Spinal cord (tissue), 9 donors: ENCODE measurements at regions not wholly inside any gene's neighbourhood (a gene's known extent, or its start where the extent isn't known, plus 50 kb on each side); places are given as distances from the start of the nearest gene placed in this dataset.
A peak's percentile ranks its signal among the peaks of the same experiment; 100 is the strongest.

Experiments used
- DNase-seq, 6 donors: peaks; one replicate each; pipeline versions ENCODE4 v3.0.0 to v3.0.0-alpha.2; 2013 to 2015; ENCODE audit warnings: low spot score in 6 of 6, low read depth in 4 of 6
- H3K27ac ChIP-seq: one replicate; pipeline ENCODE4 v1.5.1; 2013; ENCODE audit warnings: low read depth, low read length, control low read depth
- H3K27me3 ChIP-seq: one replicate; pipeline ENCODE4 v1.6.1; 2013; ENCODE audit warnings: low read length; ENCODE audit not compliant: control insufficient read depth, insufficient read depth
- H3K36me3 ChIP-seq: one replicate; pipeline ENCODE4 v1.6.1; 2013; ENCODE audit warnings: low read length; ENCODE audit not compliant: control insufficient read depth, insufficient read depth
- H3K4me1 ChIP-seq: one replicate; pipeline ENCODE4 v1.6.1; 2013; ENCODE audit warnings: low read length; ENCODE audit not compliant: control insufficient read depth, insufficient read depth
- H3K4me3 ChIP-seq: one replicate; pipeline ENCODE4 v1.5.1; 2013; ENCODE audit warnings: low read depth, low read length, control low read depth
- H3K9me3 ChIP-seq: one replicate; pipeline ENCODE4 v1.6.1; 2013; ENCODE audit warnings: low read length; ENCODE audit not compliant: control insufficient read depth, insufficient read depth
- WGBS: methylation state at CpG from one replicate; pipeline ENCODE4 v1.1.5; 2013; ENCODE audit warnings: missing lambda C conversion rate; ENCODE audit not compliant: insufficient coverage; 5-methylcytosine and 5-hydroxymethylcytosine counted together
- donor health status: healthy.

GRCh38 chr2:129347486-129348217, 631.8 kb upstream of the RAB6C start:
- H3K4me1 ChIP-seq: no peaks in the 10 kb centered on the region
- DNase-seq: no peak
- no peaks in the 10 kb centered on the region for H3K9me3 ChIP-seq
- H3K36me3 ChIP-seq: no peaks in the 10 kb centered on the region
- no peak overlapping the region for H3K27ac ChIP-seq
- WGBS: 84% methylated on average over 9 of the region's 11 CpGs
- no peaks in the 10 kb centered on the region for H3K27me3 ChIP-seq
- H3K4me3 ChIP-seq: no peak overlapping the region

- DNase-seq: no peak
Observed at GRCh38 chr2:129354631-129355030, 624.8 kb upstream of the RAB6C start.

GRCh38 chr2:129361688-129362087, 617.8 kb upstream of the RAB6C start:
- Histone ChIP-seq H3K36me3 (no peaks in the 10 kb centered on the region), H3K4me3 (no peak overlapping the region), H3K9me3 (no peaks in the 10 kb centered on the region), H3K27ac (no peak overlapping the region), H3K27me3 (no peaks in the 10 kb centered on the region), H3K4me1 (no peaks in the 10 kb centered on the region)
- WGBS: 92% methylated on average over 3 of the region's 3 CpGs
- DNase-seq: no peak

More at GRCh38 chr2:129354631-129355030, 624.8 kb upstream of the RAB6C start:
- Histone ChIP-seq H3K4me3 (no peak overlapping the region), H3K4me1 (no peaks in the 10 kb centered on the region), H3K36me3 (no peaks in the 10 kb centered on the region), H3K27ac (no peak overlapping the region), H3K9me3 (no peaks in the 10 kb centered on the region), H3K27me3 (no peaks in the 10 kb centered on the region)
- WGBS: 80% methylated on average over 1 of the region's 2 CpGs

GRCh38 chr2:129366263-129366662, 613.2 kb upstream of the RAB6C start:
- no peaks in the 10 kb centered on the region for H3K9me3 ChIP-seq
- 48% methylated on average over 4 of the region's 7 CpGs for WGBS
- H3K4me1 ChIP-seq: no peaks in the 10 kb centered on the region
- no peak overlapping the region for H3K4me3 ChIP-seq
- peaks cover 3% of the 10 kb centered on the region for H3K27me3 ChIP-seq
- peak in 1 of 6 donors; percentile 39 for DNase-seq
- no peak overlapping the region for H3K27ac ChIP-seq
- H3K36me3 ChIP-seq: no peaks in the 10 kb centered on the region

GRCh38 chr2:129367107-129367506, 612.4 kb upstream of the RAB6C start:
- no peaks in the 10 kb centered on the region for H3K9me3 ChIP-seq
- H3K4me1 ChIP-seq: no peaks in the 10 kb centered on the region
- WGBS: 83% methylated on average over 2 of the region's 4 CpGs
- no peak for DNase-seq
- no peaks in the 10 kb centered on the region for H3K36me3 ChIP-seq
- no peak overlapping the region for H3K27ac ChIP-seq
- no peak overlapping the region for H3K4me3 ChIP-seq
- H3K27me3 ChIP-seq: peaks cover 3% of the 10 kb centered on the region

GRCh38 chr2:129369437-129369836, 610.0 kb upstream of the RAB6C start:
- peaks cover 3% of the 10 kb centered on the region for H3K27me3 ChIP-seq
- no peaks in the 10 kb centered on the region for H3K9me3 ChIP-seq
- H3K4me3 ChIP-seq: no peak overlapping the region
- no peaks in the 10 kb centered on the region for H3K4me1 ChIP-seq
- no peaks in the 10 kb centered on the region for H3K36me3 ChIP-seq
- no peak overlapping the region for H3K27ac ChIP-seq
- 100% methylated on average over 1 of the region's 2 CpGs for WGBS
- DNase-seq: no peak

- 87% methylated on average over 7 of the region's 7 CpGs for WGBS
- no peaks in the 10 kb centered on the region for H3K4me1 ChIP-seq
- DNase-seq: no peak
- H3K27me3 ChIP-seq: no peaks in the 10 kb centered on the region
- no peaks in the 10 kb centered on the region for H3K9me3 ChIP-seq
- H3K36me3 ChIP-seq: no peaks in the 10 kb centered on the region
- H3K27ac ChIP-seq: no peak overlapping the region
- H3K4me3 ChIP-seq: no peak overlapping the region
Observed at GRCh38 chr2:129374452-129374851, 605.0 kb upstream of the RAB6C start.

GRCh38 chr2:129375632-129376425, 603.6 kb upstream of the RAB6C start:
- Histone ChIP-seq H3K27me3 (no peaks in the 10 kb centered on the region), H3K9me3 (no peaks in the 10 kb centered on the region), H3K36me3 (no peaks in the 10 kb centered on the region), H3K27ac (no peak overlapping the region), H3K4me1 (no peaks in the 10 kb centered on the region), H3K4me3 (no peak overlapping the region)
- no peak for DNase-seq
- WGBS: 87% methylated on average over 8 of the region's 13 CpGs

- H3K9me3 ChIP-seq: no peaks in the 10 kb centered on the region
- H3K4me3 ChIP-seq: no peak overlapping the region
- DNase-seq: no peak
- WGBS: 87% methylated on average over 14 of the region's 16 CpGs
- H3K27me3 ChIP-seq: no peaks in the 10 kb centered on the region
- H3K27ac ChIP-seq: no peak overlapping the region
- H3K4me1 ChIP-seq: no peaks in the 10 kb centered on the region
- H3K36me3 ChIP-seq: no peaks in the 10 kb centered on the region
Observed at GRCh38 chr2:129376426-129377077, 602.9 kb upstream of the RAB6C start.
